HG03342 (cell line): ENCODE measurements at regions not wholly inside any gene's neighbourhood (a gene's known extent, or its start where the extent isn't known, plus 50 kb on each side); places are given as distances from the start of the nearest gene placed in this dataset.

Experiments
- ATAC-seq: cut with Tn5 transposase; IDR thresholded peaks from one replicate; pipeline ENCODE4 v1.9.1; 2021; ENCODE audit warnings: mild to moderate bottlenecking, moderate library complexity; ENCODE audit not compliant: unreplicated experiment

DNA sequence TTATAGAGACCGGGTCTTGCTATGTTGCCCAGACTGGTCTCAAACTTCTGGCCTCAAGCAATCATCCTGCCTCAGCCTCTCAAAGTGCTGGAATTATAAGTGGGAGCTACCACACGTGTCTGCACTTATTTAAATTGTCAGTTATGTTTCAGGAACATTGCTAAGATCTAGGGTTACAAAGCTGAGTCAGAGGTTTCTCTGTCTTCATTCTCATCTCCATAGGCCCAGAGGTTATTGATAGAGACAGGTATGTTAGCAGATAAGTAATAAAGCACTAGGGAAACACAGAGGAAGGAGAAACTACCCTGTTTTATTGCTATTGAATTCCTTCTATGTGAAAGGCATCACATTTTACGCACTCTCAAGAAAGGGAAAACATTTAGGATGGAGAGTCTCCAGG is 214.1 kb downstream of the REEP3 start:
- no peak for ATAC-seq

DNA sequence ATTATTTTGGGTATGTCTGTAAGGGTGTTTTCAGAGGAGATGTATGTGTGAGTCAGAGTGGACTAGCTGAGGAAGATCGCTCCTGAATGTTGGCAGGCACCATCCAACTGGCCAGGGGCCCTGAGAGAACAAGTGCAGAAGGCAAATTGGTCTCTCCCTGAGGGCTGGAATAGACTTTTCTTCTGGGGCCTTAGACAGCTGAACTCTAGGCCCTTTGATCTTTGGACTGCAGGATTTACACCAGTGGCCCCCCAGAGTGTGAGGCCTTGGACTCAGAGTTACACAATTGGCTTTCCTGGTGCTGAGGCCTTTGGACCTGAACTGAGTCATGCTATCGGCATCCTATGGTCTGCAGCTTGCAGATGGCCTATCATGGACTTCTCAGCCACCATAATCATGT is 217.2 kb downstream of the REEP3 start:
- no peak for ATAC-seq

DNA sequence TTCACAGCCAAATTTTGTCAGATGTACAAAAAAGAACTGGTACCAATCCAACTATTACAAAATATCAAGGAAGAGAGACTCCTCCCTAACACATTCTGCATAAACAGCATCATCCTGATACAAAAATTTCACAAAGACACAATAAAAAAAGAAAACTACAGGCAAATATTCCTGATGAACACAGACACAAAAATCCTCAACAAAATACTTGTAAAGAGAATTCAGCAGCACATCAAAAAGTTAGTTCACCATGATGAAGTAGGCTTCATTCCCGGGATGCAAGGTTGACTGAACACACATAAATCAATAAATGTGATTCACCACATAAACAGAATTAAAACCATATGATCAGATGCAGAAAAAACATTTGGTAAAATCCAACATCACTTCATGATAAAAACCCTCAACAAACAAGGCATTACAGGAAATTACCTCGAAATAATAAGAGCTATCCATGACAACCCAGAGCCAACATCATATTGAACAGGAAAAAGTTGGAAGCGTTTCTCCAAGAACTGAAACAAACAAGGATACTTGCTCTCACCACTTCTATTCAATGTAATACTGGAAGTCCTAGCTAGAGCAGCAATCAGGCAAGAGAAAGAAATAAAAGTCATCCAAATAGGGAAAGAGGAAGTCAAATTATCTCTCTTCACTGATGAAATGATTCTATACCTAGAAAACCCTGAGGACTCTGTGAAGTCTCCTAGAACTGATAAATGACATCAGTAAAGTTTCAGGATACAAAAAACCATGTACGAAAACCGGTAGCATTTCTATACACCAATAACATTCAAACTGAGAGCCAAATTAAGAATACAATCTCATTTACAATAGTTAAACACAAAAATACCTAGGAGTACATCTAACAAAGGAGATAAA is 223.1 kb downstream of the REEP3 start:
- no peak for ATAC-seq

- no peak for ATAC-seq
Observed at GRCh38 chr10:63749915-63750314, 228.7 kb downstream of the REEP3 start.

DNA sequence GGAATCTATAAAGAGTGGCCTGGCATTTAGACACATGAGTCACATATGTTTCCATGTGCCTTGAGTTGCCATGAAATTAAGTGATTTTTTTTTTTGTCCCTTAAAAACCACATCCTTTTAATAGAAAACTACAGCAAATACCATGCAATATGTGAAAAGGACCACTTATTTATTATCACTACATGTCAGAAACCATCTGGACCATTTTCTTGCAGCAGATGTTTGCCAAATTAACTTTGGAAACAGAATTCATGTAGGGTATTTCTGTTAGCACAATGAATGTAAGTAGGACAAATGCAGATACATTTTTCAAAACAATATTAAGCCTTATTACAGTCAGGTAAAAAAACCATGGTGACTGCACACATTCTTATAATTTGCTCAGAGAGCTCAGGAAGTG is 230.6 kb downstream of the REEP3 start:
- no peak for ATAC-seq

GRCh38 chr10:63752318-63752717 is 231.1 kb downstream of the REEP3 start:
- ATAC-seq = no peak

DNA sequence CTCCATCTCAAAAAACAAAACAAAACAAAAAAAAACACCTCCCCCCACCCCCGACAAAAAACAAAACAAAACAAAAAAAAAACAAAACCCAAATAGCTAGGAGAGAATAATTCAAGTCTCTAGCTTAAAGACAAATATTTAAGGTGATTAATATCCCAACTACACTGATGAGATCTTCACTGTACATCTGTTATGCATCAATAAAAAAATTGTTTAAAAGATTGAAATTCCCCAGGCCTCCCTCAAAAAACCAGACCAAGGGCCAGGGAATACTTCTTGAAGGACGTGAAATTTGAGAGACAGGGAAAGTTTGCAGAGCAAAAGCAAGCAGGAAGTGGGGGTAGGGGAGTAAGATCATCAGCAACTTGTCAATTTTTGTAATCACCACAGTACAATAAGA is 232.6 kb downstream of the REEP3 start:
- no peak for ATAC-seq

GRCh38 chr10:63755441-63755840 is 234.2 kb downstream of the REEP3 start:
- ATAC-seq = no peak

DNA sequence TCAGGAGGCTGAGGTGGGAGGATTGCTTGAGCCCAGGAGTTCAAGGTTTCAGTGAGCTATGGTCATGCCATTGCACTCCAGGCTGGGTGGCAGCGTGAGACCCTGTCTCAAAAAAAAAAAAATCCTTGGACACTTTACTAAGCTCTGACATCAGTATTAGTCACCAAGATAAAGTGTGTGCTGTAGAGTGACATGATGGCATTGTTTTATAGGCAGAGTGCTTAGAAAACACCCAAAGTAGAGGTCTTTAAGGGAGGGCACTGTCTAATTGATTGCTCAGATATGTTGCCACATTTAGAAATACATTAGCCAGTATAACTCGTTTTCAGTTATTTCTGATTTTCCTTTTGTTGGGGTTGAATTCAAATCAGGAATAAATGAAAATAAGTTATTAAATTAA is 235.9 kb downstream of the REEP3 start:
- no peak for ATAC-seq

DNA sequence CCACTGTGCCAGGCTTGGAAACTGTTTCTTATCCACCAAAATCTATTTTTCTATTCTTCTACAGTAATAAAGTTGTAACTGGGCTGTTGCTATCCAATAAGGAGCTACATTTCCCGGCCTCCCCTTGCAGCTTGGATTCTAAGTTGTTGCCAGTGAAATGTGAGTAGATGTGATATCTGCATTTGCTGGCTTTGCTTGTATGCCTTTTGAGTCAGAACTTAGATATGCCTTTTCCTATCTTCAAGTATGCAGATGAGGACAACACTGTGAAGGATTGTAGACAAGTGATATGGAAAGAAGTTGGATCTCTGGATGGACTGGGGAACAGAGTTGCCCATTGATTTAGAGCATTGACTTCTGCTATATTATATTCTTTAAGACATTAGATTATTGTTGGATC is 236.9 kb downstream of the REEP3 start:
- ATAC-seq = no peak

DNA sequence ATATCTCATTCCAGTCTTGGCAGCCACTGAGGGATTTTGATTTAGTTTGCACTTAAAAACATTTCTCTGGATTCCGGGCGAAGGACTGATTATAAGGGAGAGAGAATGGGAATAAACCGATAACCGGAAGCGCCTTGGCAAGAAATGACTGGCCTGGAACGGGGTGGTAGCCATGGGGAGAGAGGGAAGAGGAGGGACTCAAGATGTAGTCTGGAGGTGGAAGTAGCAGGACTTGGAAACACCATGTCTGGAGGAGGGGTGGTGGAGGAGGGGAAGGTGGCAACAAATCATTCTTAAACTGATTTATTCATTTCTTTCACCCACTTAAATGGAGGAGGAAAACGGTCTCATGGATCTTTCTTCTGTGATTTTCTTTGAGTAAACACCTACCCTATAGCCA is 238.1 kb downstream of the REEP3 start:
- ATAC-seq = no peak

- no peak for ATAC-seq
Observed at GRCh38 chr10:63760034-63760707, 239.0 kb downstream of the REEP3 start.

GRCh38 chr10:63760708-63761047 is 239.5 kb downstream of the REEP3 start:
- no peak for ATAC-seq

DNA sequence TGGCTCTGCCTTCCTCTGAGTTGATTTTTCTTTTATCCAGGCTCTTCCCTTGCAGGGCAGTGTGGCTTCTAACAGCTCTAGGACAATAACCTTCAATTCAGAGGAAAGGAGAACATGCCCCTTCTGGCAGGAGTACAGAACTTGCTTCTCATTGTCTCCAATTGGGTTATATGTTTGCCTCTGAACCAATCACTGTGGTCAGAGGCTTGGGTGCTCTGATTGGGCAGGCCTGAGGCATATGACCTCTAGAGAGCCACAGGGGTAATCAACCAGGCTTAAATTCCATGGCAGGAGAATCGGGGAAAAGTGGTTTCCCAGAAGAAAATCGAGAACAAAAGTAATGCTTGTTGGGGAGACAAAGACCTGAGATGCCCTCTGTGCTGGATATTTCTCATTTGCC is 240.0 kb downstream of the REEP3 start:
- no peak for ATAC-seq

DNA sequence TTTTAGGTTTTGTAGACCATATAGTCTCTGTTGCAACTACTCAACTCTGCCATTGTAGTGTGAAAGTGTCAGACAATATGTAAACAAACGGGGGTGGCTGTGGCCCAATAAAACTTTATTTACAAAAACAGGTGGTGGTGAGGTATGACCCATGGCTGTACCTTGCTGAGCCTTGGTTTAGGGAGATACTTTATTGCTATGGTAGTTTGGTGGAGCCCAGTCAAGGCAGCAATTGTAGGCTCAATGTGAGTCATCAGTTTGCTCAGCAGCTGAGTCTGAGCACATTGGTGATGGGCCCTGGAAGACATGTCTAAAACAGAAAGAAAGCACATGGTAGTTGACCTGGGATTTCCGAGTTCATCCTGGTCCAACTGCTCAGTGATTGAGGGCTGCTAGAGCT is 242.5 kb downstream of the REEP3 start:
- ATAC-seq = no peak

DNA sequence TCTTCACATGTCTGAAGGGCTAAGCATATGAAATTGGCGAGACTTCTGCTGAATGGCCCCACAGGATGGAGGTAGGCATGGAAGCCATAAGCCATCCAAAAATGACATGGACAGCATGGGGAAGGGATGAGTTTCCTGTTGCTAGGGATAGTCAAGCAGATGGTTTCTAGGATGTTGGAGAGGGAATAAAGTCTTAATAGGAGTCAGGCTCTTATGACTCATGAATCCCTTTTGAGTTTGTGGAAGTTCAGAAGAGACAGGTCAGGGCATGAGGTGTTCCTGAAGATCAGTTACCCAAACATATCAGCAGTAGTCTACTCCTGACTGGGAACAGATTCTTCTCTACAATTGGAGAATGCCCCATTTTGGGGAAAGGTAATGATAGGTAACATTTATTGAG is 243.9 kb downstream of the REEP3 start:
- no peak for ATAC-seq

DNA sequence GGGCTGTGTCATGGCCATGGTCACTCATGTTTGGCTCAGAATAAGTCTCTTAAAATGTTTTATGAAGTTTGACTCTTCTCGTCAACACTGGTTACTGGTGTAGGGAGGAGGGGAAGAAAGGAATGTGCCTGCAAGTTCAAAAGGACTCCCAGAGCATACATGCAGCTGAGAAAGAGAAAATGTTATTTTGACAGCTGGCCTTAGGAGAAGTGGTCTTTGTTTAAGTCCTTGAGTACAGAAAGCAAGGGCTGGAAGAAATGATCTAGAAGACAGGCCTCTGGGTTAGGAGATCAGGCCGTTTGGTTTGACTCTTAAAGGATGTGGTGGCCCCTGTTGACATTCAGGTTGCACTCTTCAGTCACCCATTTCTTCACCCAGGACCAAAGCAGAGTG is 245.5 kb downstream of the REEP3 start:
- ATAC-seq = no peak

- no peak for ATAC-seq
Observed at GRCh38 chr10:63767138-63767801, 246.1 kb downstream of the REEP3 start.

- ATAC-seq = no peak
Observed at GRCh38 chr10:63769367-63769766, 248.2 kb downstream of the REEP3 start.

- no peak for ATAC-seq
Observed at GRCh38 chr10:63770523-63770922, 249.3 kb downstream of the REEP3 start.

DNA sequence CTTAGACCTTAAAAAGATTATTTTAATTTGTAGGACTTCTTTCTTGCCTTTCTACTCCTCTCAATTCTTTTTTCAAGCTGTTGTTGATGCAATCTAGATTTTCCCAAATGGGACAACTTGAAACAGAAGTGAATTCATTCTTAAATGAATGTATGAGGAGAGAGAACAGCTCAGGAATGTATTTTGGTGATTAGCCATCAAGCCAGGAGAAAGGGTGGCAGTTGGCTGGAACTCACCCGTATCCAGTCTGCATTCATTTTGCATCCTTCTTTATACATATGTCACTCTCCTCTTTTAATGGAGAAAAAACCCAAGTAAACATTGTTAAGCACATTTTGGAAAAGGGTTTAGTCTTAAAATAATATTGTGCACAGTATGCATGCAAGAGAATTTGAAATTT is 251.3 kb downstream of the REEP3 start:
- ATAC-seq = no peak

DNA sequence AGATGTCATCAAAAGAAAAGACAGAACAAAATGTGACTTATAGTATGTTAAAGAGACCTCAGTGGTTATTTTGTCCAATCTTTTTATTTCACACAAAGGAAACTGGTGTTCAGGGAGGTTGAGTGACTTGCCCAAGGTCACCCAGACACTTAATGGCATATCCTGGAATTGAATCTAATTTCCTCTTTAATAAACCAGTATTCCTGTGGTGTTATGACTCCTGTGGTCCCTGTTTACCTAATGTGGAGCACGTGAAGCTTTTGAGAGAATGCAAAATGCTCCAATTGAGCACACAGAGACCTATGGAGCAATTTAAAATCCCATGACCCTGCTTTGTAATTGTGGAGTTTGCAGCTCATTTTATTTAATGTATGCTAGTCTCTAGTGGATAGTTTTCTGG is 251.9 kb downstream of the REEP3 start:
- ATAC-seq = no peak
